KG1 (cell line): ENCODE measurements at regions not wholly inside any gene's neighbourhood (a gene's known extent, or its start where the extent isn't known, plus 50 kb on each side); places are given as distances from the start of the nearest gene placed in this dataset.
"Not testable (repeated sequence)": the region's sequence is repeated elsewhere in the genome, so short reads cannot be mapped to it uniquely, and the experiment has no call there.

Source experiments
- DNase-seq: peaks from one replicate; lab custom pipeline; 2025; lab: John Stamatoyannopoulos, UW

- DNase-seq, result no peak
Observed at GRCh38 chr12:111154147-111154834, 214.6 kb downstream of the PHETA1 start.

GRCh38 chr12:111152561-111152960 lies 216.3 kb downstream of the PHETA1 start:
- no peak for DNase-seq

- no peak for DNase-seq
Observed at GRCh38 chr12:111150921-111151840, 217.7 kb downstream of the PHETA1 start.

- no peak for DNase-seq
Observed at GRCh38 chr12:111150360-111150759, 218.5 kb downstream of the PHETA1 start.

- DNase-seq, result no peak
Observed at GRCh38 chr12:111149299-111149698, 219.6 kb downstream of the PHETA1 start.

- DNase-seq, result no peak
Observed at GRCh38 chr12:111148005-111148404, 220.9 kb downstream of the PHETA1 start.

- no peak for DNase-seq
Observed at GRCh38 chr12:111143271-111143670, 222.9 kb upstream of the MYL2 start.

GRCh38 chr12:111141205-111141604 lies 220.8 kb upstream of the MYL2 start:
- DNase-seq, result no peak

GRCh38 chr12:111138016-111138415 lies 217.6 kb upstream of the MYL2 start:
- DNase-seq, result no peak

- no peak for DNase-seq
Observed at GRCh38 chr12:111135293-111135832, 215.0 kb upstream of the MYL2 start.

GRCh38 chr12:111130336-111130735 lies 210.0 kb upstream of the MYL2 start:
- DNase-seq, result no peak

GRCh38 chr12:111129149-111129767 lies 208.9 kb upstream of the MYL2 start:
- DNase-seq, result no peak

GRCh38 chr12:111126331-111126730 lies 206.0 kb upstream of the MYL2 start:
- DNase-seq, result no peak

GRCh38 chr12:111124183-111124582 lies 203.8 kb upstream of the MYL2 start:
- DNase-seq, result no peak

- DNase-seq, result no peak
Observed at GRCh38 chr12:111123390-111123789, 203.0 kb upstream of the MYL2 start.

GRCh38 chr12:111122458-111122878 lies 202.1 kb upstream of the MYL2 start:
- DNase-seq, result no peak

- no peak for DNase-seq
Observed at GRCh38 chr12:111121840-111122239, 201.5 kb upstream of the MYL2 start.

GRCh38 chr12:111120578-111120977 lies 200.2 kb upstream of the MYL2 start:
- DNase-seq, result no peak

- no peak for DNase-seq
Observed at GRCh38 chr12:111117017-111117416, 196.6 kb upstream of the MYL2 start.

GRCh38 chr12:111113313-111113712 lies 192.9 kb upstream of the MYL2 start:
- not testable (repeated sequence) for DNase-seq

GRCh38 chr12:111112311-111113098 lies 192.1 kb upstream of the MYL2 start:
- no peak for DNase-seq

- DNase-seq, result no peak
Observed at GRCh38 chr12:111111681-111112080, 191.3 kb upstream of the MYL2 start.
